Immature natural killer cell (primary cell): ENCODE measurements at regions not wholly inside any gene's neighbourhood (a gene's known extent, or its start where the extent isn't known, plus 50 kb on each side); places are given as distances from the start of the nearest gene placed in this dataset.

Experiments used
- DNase-seq, 3 donors: peaks; one replicate each; pipeline ENCODE4 v3.0.0; 2022; ENCODE audit warnings: mixed read lengths in 1 of 3
- H3K27ac Mint-ChIP-seq, 6 donors: one replicate each; pipeline ENCODE4 v1.8.0; 2020; ENCODE audit warnings: mixed read lengths in 6 of 6, mild to moderate bottlenecking in 5 of 6, inconsistent platforms in 4 of 6, moderate library complexity in 3 of 6
- H3K27me3 Mint-ChIP-seq, 3 donors: one replicate each; pipeline ENCODE4 v1.8.0; 2020 to 2021; ENCODE audit warnings: low read depth in 3 of 3, mild to moderate bottlenecking in 3 of 3, mixed read lengths in 3 of 3, moderate library complexity in 3 of 3, inconsistent platforms in 1 of 3
- H3K36me3 Mint-ChIP-seq, 3 donors: one replicate each; pipeline ENCODE4 v1.8.0; 2020; ENCODE audit warnings: mixed read lengths in 3 of 3, inconsistent platforms in 2 of 3, mild to moderate bottlenecking in 2 of 3
- H3K4me1 Mint-ChIP-seq, 2 donors: one replicate each; pipeline ENCODE4 v1.8.0; 2020; ENCODE audit warnings: inconsistent platforms in 2 of 2, mild to moderate bottlenecking in 2 of 2, mixed read lengths in 2 of 2, moderate library complexity in 1 of 2
- H3K4me3 Mint-ChIP-seq, 5 donors: one replicate each; pipeline ENCODE4 v1.8.0; 2020; ENCODE audit warnings: mild to moderate bottlenecking in 5 of 5, mixed read lengths in 5 of 5, inconsistent platforms in 3 of 5, moderate library complexity in 3 of 5
- H3K9me3 Mint-ChIP-seq, 6 donors: one replicate each; pipeline ENCODE4 v1.8.0; 2020; ENCODE audit warnings: mild to moderate bottlenecking in 6 of 6, mixed read lengths in 6 of 6, inconsistent platforms in 4 of 6, moderate library complexity in 3 of 6

DNA sequence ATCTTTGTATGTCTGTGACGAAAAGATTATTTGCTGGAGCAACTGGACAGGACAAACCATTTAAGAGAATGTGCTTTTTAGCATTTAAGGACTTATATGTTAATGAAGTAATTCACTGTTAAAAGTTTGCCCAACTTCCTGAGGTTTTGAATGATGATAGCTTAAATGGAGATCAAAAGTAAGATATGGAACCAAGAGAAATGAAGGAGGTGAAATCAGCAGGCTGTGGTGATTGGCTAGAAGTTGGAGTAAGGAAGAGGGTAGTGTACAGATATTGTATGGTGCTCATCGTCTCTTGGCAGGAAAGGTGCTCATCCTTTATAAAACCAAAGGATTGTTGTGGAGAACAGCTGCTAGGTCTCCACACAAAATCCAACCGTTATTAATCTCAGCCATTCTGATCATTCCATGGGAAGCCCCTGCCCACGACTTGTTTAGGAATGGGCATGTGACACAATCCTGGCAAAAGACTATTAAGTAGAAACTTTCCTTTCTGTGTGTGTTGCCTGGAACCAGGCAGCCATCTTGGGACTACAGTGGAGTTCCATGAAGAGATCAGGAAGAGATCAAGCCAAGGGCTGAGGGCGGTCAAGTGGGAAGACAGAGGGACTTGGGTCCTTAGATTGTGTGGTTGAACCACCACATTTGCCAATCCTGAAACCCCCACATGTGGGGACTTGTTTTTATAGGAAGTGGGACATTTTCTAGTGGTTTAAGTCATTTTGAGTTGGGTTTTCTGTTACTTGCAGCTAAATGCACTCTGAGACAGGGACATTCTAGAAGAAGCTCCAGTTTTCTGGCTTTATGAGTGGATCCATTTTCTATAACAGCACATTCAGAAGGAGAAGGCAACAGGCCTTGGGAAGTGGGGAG lies 56.8 kb upstream of the CHST11 start:
- Mint-ChIP-seq H3K4me3 (no peak overlapping the region), H3K4me1 (peaks cover 8 to 26% of the 10 kb centered on the region in 2 donors), H3K9me3 (peaks cover 0 to 4% (median 1%) of the 10 kb centered on the region in 6 donors), H3K27me3 (peaks cover 8 to 10% (median 9%) of the 10 kb centered on the region in 3 donors), H3K27ac (no peak overlapping the region), H3K36me3 (peaks cover 0 to 7% (median 0%) of the 10 kb centered on the region in 3 donors)
- DNase-seq: no peak

DNA sequence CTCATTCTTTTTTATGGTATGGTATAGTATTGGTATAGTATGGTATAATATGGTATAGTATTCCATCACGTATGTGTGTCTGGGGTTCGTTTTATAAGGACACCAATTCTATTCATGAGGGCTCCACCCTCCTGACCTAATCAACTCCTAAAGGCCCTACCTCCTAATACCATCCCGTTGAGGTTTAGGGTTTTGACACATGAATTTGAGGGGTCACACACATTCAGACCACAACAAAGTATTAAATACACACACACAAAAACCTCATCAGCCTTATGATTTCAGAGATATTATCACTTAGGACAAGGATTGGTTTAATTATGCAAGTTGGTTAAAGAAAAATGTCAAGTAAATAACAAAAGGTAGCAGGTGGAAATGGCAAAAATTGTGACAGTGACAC lies 54.1 kb upstream of the CHST11 start:
- H3K4me3 Mint-ChIP-seq: peak overlapping the region in 1 of 5 donors; percentile 4
- H3K9me3 Mint-ChIP-seq: peaks cover 0 to 2% (median 0%) of the 10 kb centered on the region in 6 donors
- peak; percentile 25 to 34 (median 30) for DNase-seq
- peaks cover 8 to 26% of the 10 kb centered on the region in 2 donors for H3K4me1 Mint-ChIP-seq
- H3K27me3 Mint-ChIP-seq: peaks cover 6 to 14% (median 12%) of the 10 kb centered on the region in 3 donors
- peak overlapping the region in 2 of 6 donors; percentile 17 to 30 for H3K27ac Mint-ChIP-seq
- peaks cover 0 to 8% (median 0%) of the 10 kb centered on the region in 3 donors for H3K36me3 Mint-ChIP-seq

DNA sequence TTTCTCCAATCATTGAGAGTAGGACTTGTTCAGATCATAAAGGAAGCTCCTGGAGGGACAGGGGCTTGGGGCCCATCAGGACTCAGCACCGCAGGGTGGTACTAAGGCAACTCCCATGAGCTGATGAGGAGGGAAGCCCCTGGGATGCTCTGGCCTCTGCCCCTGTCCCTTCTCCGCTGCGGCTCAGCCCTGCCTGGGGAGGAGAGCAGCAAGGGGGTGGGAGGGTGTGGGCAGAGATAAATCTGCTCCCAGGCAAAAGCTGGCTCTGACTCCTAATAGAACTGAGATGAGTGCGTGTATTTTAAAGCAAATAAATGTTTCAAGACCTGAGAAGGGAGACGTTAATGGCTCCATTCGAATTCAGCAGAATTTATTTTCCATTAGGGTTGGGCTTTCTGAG lies 52.0 kb upstream of the CHST11 start:
- Mint-ChIP-seq H3K27me3 (peaks cover 6 to 14% (median 12%) of the 10 kb centered on the region in 3 donors), H3K36me3 (peaks cover 0 to 8% (median 0%) of the 10 kb centered on the region in 3 donors), H3K4me3 (no peak overlapping the region), H3K4me1 (peaks cover 8 to 23% of the 10 kb centered on the region in 2 donors), H3K27ac (no peak overlapping the region), H3K9me3 (peaks cover 0 to 2% (median 0%) of the 10 kb centered on the region in 6 donors)
- no peak for DNase-seq

DNA sequence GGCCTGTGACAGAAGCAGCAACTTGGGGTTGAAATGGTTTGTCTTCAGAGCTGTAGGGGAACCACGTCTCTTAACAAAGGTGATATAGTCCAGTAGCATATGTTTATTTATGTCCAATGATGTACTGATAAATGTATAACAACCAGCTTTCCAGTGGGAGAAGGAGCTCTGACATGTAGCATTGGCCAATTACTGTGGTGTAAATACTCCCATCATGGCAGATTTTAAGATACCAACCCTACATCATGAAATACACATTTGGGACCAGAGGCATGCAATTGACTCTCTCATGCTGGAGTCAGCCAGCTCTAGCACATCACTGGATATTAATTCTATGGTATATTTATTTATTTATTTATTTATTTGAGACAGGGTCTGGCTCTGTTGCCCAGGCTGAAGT lies 50.6 kb upstream of the CHST11 start:
- peaks cover 0 to 4% (median 0%) of the 10 kb centered on the region in 3 donors for H3K36me3 Mint-ChIP-seq
- DNase-seq: no peak
- H3K4me1 Mint-ChIP-seq: peaks cover 8 to 15% of the 10 kb centered on the region in 2 donors

More for the DNA sequence above, 50.6 kb upstream of the CHST11 start:
- Mint-ChIP-seq H3K4me3 (no peak overlapping the region), H3K9me3 (no peaks in the 10 kb centered on the region), H3K27ac (no peak overlapping the region), H3K27me3 (peaks cover 0 to 11% (median 6%) of the 10 kb centered on the region in 3 donors)
